Esophagus muscularis mucosa (tissue), 3 donors: ENCODE measurements at regions not wholly inside any gene's neighbourhood (a gene's known extent, or its start where the extent isn't known, plus 50 kb on each side); places are given as distances from the start of the nearest gene placed in this dataset.

Experiments
- POLR2A ChIP-seq: fragments of 450-650 bp; IDR thresholded peaks from one replicate; pipeline ENCODE4 v1.6.1; 2017; ENCODE audit warnings: antibody characterized with exemption, moderate library complexity, mild to moderate bottlenecking, low read depth
- TF ChIP-seq, protein P1 (sequence below), 3 experiments: fragments of 200-600 bp in 2 of 3; fragments of 450-650 bp in 1 of 3; sonication (generic) in 2 of 3; IDR thresholded peaks; one replicate each; pipeline ENCODE4 v1.5.1; 2017 to 2019; ENCODE audit warnings: antibody characterized with exemption in 3 of 3, mild to moderate bottlenecking in 2 of 3, moderate library complexity in 1 of 3

DNA sequence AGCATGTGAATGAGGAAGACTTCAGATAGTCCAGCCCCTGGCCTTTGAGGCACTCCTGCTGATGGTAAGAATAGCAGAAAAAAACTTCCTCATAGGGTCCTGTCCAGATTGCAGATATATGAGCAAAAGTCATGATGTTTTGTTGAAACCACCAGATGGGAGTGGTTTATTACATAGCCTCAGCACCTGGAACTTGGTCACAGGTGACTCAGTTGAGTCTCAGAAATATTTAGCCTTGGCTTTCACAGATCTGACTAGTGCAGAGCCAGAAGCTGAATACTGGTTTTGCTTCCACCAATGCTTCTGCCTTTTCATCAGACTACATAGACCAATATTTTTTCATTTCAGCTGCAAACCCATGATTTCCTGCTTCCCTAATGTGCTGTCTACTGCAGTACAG lies 994.9 kb upstream of the SLIT2 start:
- no peak for TF ChIP-seq POLR2A
- TF ChIP-seq, protein P1, sequence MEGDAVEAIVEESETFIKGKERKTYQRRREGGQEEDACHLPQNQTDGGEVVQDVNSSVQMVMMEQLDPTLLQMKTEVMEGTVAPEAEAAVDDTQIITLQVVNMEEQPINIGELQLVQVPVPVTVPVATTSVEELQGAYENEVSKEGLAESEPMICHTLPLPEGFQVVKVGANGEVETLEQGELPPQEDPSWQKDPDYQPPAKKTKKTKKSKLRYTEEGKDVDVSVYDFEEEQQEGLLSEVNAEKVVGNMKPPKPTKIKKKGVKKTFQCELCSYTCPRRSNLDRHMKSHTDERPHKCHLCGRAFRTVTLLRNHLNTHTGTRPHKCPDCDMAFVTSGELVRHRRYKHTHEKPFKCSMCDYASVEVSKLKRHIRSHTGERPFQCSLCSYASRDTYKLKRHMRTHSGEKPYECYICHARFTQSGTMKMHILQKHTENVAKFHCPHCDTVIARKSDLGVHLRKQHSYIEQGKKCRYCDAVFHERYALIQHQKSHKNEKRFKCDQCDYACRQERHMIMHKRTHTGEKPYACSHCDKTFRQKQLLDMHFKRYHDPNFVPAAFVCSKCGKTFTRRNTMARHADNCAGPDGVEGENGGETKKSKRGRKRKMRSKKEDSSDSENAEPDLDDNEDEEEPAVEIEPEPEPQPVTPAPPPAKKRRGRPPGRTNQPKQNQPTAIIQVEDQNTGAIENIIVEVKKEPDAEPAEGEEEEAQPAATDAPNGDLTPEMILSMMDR (IDR thresholded peaks at IDR 0.05), result no peak
